HG03097 (cell line): ENCODE measurements at regions not wholly inside any gene's neighbourhood (a gene's known extent, or its start where the extent isn't known, plus 50 kb on each side); places are given as distances from the start of the nearest gene placed in this dataset.

Experiments used
- ATAC-seq: cut with Tn5 transposase; IDR thresholded peaks from one replicate; pipeline ENCODE4 v1.9.1; 2021; ENCODE audit not compliant: unreplicated experiment, low FRiP score

DNA sequence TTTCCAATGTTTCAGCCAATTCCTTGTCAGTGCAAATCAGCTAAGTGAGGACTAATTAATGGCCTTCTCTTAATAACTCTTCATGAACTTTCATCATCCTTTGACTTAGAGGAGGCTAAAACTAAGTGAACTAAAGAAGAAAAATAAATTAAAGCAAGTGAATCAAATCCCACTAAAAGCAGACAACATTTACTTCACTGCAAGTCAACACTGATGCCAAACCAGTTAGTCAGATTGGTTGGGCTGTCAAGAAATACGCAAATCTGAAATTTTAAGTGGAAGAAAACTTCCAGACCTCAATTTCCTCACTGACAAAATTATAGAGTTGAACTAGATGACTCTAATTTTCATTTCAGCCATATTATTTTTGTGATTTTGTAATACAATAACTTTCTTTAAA lies 137.2 kb upstream of the PRLR start:
- no peak for ATAC-seq

DNA sequence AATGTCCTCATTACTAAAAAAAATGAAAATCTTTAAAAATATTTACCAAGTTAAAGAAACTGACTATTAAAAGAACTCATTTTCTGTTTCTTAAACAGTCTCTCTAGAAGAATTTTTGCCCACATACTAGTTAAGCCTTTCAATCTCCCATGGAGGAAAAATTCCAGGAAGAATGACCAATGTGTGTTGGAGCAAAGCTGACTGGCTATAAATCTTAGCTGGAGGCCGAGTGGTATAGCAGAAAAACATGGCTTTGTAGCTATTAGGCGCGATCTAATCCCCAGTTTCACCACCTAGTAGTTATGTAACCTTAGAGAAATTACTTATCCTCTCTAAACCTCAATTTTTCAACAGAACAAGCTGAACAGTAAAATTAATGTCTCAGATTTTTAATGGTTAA lies 135.5 kb upstream of the PRLR start:
- ATAC-seq, result no peak

GRCh38 chr5:35364350-35364749 lies 134.1 kb upstream of the PRLR start:
- no peak for ATAC-seq

DNA sequence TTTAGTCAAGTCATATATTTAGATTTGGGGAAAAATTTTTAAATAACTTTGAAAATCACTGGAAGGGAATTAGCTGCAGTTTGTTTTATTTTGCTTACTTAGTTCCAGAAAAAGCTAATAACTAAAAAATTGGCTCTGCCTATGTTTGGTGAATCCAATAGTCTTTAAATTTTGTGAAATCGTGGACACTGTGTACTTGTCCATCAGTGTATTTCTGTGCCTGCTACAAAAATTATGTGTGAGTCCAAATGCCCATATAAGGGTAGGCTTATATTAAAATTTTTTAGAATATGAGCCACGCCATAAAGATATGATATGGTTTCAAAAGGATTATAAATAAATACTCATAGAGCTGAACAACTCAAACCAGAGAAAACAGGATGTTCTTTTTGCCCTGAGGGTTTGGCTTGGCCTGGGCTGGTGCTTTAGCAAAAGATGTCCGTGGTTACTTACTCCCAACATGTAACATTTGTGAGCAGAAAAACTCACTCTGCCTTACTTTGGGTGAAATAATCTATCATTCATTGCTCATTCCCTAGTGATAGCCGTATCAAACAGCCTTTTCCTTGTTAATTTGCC lies 133.2 kb upstream of the PRLR start:
- no peak for ATAC-seq

DNA sequence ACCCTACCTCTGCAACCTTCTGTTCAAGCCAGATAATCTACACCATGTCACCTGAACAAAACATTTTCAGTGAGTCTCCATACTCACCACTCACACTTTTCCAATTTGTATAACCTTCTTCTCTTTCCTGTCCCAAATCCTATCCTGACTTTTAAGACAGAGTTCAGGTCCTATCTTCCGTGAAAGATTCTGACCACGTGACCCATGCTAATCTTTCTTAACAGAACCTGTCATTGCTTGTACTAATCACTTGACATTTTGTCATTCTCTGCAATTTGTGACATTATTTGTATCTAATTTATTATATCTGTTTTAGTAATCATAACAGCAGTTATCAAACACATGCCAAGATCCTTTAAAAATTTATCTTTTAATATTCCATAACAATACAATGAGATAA lies 132.5 kb upstream of the PRLR start:
- ATAC-seq, result no peak

- no peak for ATAC-seq
Measured at GRCh38 chr5:35360671-35361070, 130.4 kb upstream of the PRLR start.

GRCh38 chr5:35359859-35360258 lies 129.6 kb upstream of the PRLR start:
- ATAC-seq, result no peak

GRCh38 chr5:35357973-35358372 lies 127.7 kb upstream of the PRLR start:
- no peak for ATAC-seq

GRCh38 chr5:35356725-35357124 lies 126.4 kb upstream of the PRLR start:
- no peak for ATAC-seq

- no peak for ATAC-seq
Measured at GRCh38 chr5:35354751-35355150, 124.5 kb upstream of the PRLR start.

- ATAC-seq, result no peak
Measured at GRCh38 chr5:35345222-35345621, 114.9 kb upstream of the PRLR start.

GRCh38 chr5:35342664-35343063 lies 112.4 kb upstream of the PRLR start:
- ATAC-seq, result no peak

- ATAC-seq, result no peak
Measured at GRCh38 chr5:35341189-35341588, 110.9 kb upstream of the PRLR start.

DNA sequence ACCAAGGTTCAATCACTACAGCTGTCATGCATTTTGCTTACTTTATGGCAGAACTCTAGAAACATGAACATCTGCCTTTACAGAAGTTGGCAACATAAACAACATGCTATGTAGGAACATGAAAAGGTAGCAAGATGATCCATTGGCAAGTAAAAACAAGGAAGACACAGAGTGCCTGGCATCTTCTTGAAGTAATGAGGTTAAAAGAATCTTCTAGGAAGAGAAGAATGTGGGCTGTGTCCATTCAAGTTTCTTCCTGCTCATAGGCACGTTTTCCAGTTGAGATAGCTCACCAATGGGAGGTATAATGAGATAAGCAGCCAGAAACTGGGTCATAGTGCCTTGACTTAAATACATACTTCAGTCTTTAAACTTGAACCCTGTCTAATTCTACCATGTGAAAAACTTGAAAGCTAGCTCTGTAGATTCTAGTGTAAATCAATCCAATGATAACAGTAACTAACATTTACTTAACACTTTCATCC lies 109.4 kb upstream of the PRLR start:
- no peak for ATAC-seq

DNA sequence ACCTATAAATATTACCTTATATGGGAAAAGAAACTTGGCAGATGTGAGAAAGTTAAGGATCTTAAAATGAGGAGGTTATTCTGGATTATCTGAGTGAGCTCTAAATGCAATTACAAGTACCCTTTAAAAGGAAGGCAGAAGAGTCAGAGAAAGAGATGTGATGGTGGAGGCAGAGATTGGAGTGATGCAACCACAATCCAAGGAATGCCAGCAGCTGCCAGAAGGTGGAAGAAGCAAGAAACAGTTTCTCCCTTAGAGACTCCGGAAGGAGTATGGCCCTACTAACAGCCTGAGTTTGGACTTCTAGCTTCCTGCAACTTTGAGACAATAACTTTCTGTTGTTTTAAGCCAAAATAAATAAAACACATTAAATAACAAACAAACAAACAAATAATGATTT lies 108.7 kb upstream of the PRLR start:
- no peak for ATAC-seq

GRCh38 chr5:35338157-35338453 lies 107.8 kb upstream of the PRLR start:
- ATAC-seq, result no peak

DNA sequence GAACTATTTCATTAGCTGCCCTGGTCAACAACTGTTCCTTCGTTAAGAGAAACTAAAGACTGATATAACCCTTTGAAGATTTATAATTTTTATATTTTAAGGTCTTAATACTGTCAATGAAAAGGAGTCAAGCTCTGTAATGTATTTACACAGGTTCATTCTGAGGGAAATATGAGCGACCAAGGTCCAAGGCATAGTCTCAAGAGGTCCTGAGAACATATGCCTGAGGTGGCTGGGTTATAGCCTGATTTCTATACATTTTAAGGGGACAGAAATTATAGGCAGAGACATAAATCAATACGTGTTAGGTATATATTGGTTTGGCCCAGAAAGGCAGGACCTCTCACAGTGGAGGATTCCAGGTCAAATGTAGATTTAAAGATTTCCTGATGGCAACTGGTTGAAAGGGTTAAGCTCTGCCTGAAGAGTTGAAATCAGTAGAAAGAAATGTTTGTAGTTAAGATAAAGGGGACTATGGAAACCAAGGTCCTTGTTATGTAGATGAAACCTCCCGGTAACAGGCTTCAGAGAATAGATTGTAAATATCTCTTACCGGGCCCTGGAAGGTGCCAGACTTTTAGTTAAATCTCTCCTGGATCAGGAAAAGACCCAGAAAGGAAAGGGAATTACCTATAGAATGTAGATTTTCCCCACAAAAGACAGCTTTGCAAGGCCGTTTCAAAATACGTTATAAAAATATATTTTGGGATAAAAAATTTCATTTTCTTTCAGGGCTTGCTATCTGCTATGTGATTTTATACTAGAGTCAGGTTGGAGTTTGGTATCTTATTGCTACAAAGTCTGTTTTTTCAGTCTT lies 107.3 kb upstream of the PRLR start:
- no peak for ATAC-seq

GRCh38 chr5:35336230-35336629 lies 105.9 kb upstream of the PRLR start:
- no peak for ATAC-seq

DNA sequence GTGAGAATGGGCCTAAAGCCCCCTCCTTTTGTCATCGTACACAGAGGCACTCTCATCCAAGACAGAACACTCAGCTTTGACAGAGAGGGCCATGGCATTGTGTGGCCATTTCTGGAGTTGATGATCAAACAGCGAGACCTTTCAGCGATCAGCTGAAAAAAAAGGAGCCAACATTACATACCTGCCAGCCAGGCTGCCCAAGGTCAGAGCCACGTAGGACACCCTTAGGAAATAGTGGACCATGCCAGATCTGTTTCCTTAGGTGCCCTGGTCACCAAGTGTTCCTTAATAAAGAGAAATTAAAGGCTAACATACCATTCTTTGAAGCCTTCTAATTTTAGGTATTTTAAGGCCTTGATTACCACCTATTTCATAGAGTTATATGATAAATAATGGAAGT lies 105.5 kb upstream of the PRLR start:
- no peak for ATAC-seq

- no peak for ATAC-seq
Measured at GRCh38 chr5:35333366-35333765, 103.1 kb upstream of the PRLR start.

DNA sequence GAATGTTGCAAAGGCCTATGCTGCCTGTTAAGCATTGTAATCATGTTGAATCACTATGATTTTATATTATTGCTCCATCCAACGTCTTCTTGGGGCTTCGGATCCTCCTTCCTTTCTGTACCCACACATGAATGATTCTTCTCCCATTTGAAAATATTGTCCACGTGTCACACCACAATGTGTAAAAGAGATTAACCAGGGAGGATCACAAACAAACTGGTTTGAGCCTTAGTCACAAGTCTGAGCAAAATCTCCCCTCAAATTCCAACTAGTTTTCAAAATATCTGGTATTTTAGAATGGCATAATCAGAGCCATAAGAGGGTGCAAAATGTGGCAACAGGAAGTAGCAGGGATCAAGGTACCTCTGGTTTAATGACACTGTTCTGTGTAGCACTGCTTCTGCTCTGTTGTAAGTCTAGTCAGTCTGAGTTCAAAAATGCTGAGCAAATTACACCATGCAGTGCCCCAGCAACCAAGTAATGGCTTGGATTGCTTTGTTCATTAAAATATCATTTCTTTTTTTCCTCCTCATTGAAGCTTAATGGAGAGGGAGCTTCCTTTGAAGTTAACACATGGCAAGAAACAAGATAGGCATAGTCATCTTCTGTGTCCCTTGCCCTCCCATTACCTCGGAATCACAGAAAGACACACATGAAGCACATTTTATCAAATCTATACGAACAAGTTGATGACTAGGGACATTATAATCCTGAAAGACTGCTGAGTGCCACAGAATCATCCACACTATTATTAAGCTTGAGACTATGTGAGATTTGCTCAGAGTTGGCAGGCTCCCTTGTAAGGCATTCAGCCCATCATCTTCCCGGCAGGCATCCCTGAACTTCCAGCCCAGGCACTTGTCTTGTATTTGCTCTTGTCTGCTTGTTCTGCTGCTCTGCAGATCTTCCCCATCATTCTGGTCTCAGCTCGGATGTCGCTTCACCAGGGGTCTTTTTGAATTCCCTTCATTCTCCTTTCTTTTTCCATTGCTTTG lies 102.0 kb upstream of the PRLR start:
- no peak for ATAC-seq
